HL-60/S4 treated with retinoic acid at 250 ng/mL for 4 days and 3 days (cell line): ENCODE measurements at regions not wholly inside any gene's neighbourhood (a gene's known extent, or its start where the extent isn't known, plus 50 kb on each side); places are given as distances from the start of the nearest gene placed in this dataset.

Source experiments
- in situ Hi-C: fragments of 300-500 bp; cut with MboI; formaldehyde crosslinking; loops from 2 replicates; pipeline ENCODE4 v1.7.0; 2022; ENCODE audit warnings: low sequenced_read_pairs

GRCh38 chr3:34687671-34688070 is 889.2 kb downstream of the PDCD6IP start:
- in situ Hi-C loops = loop anchor here (25.0 kb wide), 1 partner anchor 800 kb away; no protein-coding TSS in a partner anchor

GRCh38 chr3:34696831-34697230 is 898.4 kb downstream of the PDCD6IP start:
- in situ Hi-C loops = loop anchor here (25.0 kb wide), 1 partner anchor 810 kb away; no protein-coding TSS in a partner anchor

- in situ Hi-C loops = no loop called here
These were observed 904.6 kb downstream of the PDCD6IP start for GRCh38 chr3:34703053-34703452.

GRCh38 chr3:34724916-34725499 is 914.3 kb upstream of the ARPP21 start:
- in situ Hi-C loops = no loop called here

- in situ Hi-C loops = no loop called here
These were observed 913.6 kb upstream of the ARPP21 start for GRCh38 chr3:34725774-34726173.

- in situ Hi-C loops = no loop called here
These were observed 911.6 kb upstream of the ARPP21 start for GRCh38 chr3:34727700-34728099.

- in situ Hi-C loops = no loop called here
These were observed 897.2 kb upstream of the ARPP21 start for GRCh38 chr3:34742151-34742550.

- in situ Hi-C loops = no loop called here
These were observed 880.6 kb upstream of the ARPP21 start for GRCh38 chr3:34758630-34759261.

GRCh38 chr3:34777386-34777785 is 861.9 kb upstream of the ARPP21 start:
- in situ Hi-C loops = no loop called here

- in situ Hi-C loops = no loop called here
These were observed 860.2 kb upstream of the ARPP21 start for GRCh38 chr3:34779092-34779491.

GRCh38 chr3:34780294-34780693 is 859.0 kb upstream of the ARPP21 start:
- in situ Hi-C loops = no loop called here

GRCh38 chr3:34780973-34781372 is 858.4 kb upstream of the ARPP21 start:
- in situ Hi-C loops = no loop called here

GRCh38 chr3:34782871-34783270 is 856.5 kb upstream of the ARPP21 start:
- in situ Hi-C loops = no loop called here

- in situ Hi-C loops = no loop called here
These were observed 855.4 kb upstream of the ARPP21 start for GRCh38 chr3:34783876-34784275.

- in situ Hi-C loops = no loop called here
These were observed 846.3 kb upstream of the ARPP21 start for GRCh38 chr3:34793057-34793456.

GRCh38 chr3:34807611-34808010 is 831.7 kb upstream of the ARPP21 start:
- in situ Hi-C loops = no loop called here

- in situ Hi-C loops = no loop called here
These were observed 831.0 kb upstream of the ARPP21 start for GRCh38 chr3:34808287-34808686.

GRCh38 chr3:34828847-34829246 is 810.5 kb upstream of the ARPP21 start:
- in situ Hi-C loops = no loop called here

GRCh38 chr3:34832865-34833508 is 806.3 kb upstream of the ARPP21 start:
- in situ Hi-C loops = no loop called here

- in situ Hi-C loops = no loop called here
These were observed 801.2 kb upstream of the ARPP21 start for GRCh38 chr3:34837848-34838741.
